H1 (cell line): ENCODE measurements at regions not wholly inside any gene's neighbourhood (a gene's known extent, or its start where the extent isn't known, plus 50 kb on each side); places are given as distances from the start of the nearest gene placed in this dataset.

Experiments
- CTCF ChIA-PET: fragments of 300-600 bp; sonication (Branson Sonifier 250); formaldehyde crosslinking; loops from one replicate; lab custom pipeline; 2021; ENCODE audit not compliant: partially characterized antibody; lab: Charles Lee
- POLR2A ChIA-PET: fragments of 300-600 bp; sonication (Branson Sonifier 250); formaldehyde crosslinking; loops from one replicate; lab custom pipeline; 2021; ENCODE audit warnings: inconsistent platforms; ENCODE audit not compliant: partially characterized antibody; lab: Charles Lee
- DNase-seq, 2 experiments: peaks; one replicate each; pipeline versions ENCODE4 v3.0.0 to v3.0.0-alpha.2; 2010 to 2022; ENCODE audit warnings: low spot score in 2 of 2, low read depth in 1 of 2, mixed read lengths in 1 of 2
- FAIRE-seq: peaks from 2 replicates; lab custom pipeline; 2011; peaks lifted over from hg19 to GRCh38; lab: Jason Lieb, UNC
- H2AFZ ChIP-seq: 2 replicates; pipeline ENCODE4 v1.8.1; 2012; ENCODE audit warnings: low read length, inconsistent platforms
- H2AK5ac ChIP-seq: 2 replicates; pipeline ENCODE4 v1.6.1; 2013; ENCODE audit warnings: low read depth, low read length
- H2BK120ac ChIP-seq: replicated peaks from 2 replicates; pipeline ENCODE3; 2013; ENCODE audit warnings: low read depth, low read length, inconsistent platforms
- H2BK12ac ChIP-seq: 2 replicates; pipeline ENCODE4 v1.6.1; 2013; ENCODE audit warnings: low read depth, low read length
- H2BK15ac ChIP-seq: 2 replicates; pipeline ENCODE4 v1.6.1; 2013; ENCODE audit warnings: low read length
- H2BK20ac ChIP-seq: 2 replicates; pipeline ENCODE4 v1.6.1; 2013; ENCODE audit warnings: low read length
- H2BK5ac ChIP-seq: 2 replicates; pipeline ENCODE4 v1.6.1; 2013; ENCODE audit warnings: low read depth, low read length
- H3K14ac ChIP-seq: 2 replicates; pipeline ENCODE4 v1.6.1; 2013; ENCODE audit warnings: inconsistent platforms; ENCODE audit not compliant: insufficient read length
- H3K18ac ChIP-seq: 2 replicates; pipeline ENCODE4 v1.6.1; 2013; ENCODE audit warnings: low read length; ENCODE audit errors: extremely low read depth
- H3K23ac ChIP-seq: 2 replicates; pipeline ENCODE4 v1.6.1; 2013; ENCODE audit warnings: inconsistent platforms; ENCODE audit not compliant: insufficient read length
- H3K23me2 ChIP-seq: 2 replicates; pipeline ENCODE4 v1.6.1; 2013; ENCODE audit warnings: low read depth, low read length
- H3K27ac ChIP-seq: 2 replicates; pipeline ENCODE4 v1.6.1; 2011; ENCODE audit warnings: low read depth, low read length, inconsistent platforms
- H3K27me3 ChIP-seq, 4 experiments: replicated peaks in 1 of 4; 1 replicate in 1 of 4; 2 replicates in 3 of 4; pipeline versions ENCODE4 v1.6.1 to v1.8.1; 2011 to 2013; ENCODE audit warnings: low read length in 3 of 4, mild to moderate bottlenecking in 3 of 4, inconsistent platforms in 2 of 4, mixed read lengths in 2 of 4, moderate library complexity in 1 of 4; ENCODE audit not compliant: control insufficient read depth in 3 of 4, insufficient read depth in 3 of 4; ENCODE audit errors: extremely low read depth in 1 of 4
- H3K36me3 ChIP-seq, 4 experiments: 2 replicates each; pipeline versions ENCODE4 v1.6.1 to v1.8.1; 2011 to 2013; ENCODE audit warnings: mild to moderate bottlenecking in 4 of 4, low read length in 3 of 4, moderate library complexity in 2 of 4, control low read depth in 1 of 4, inconsistent platforms in 1 of 4; ENCODE audit not compliant: insufficient read depth in 4 of 4, control insufficient read depth in 2 of 4
- H3K4ac ChIP-seq: replicated peaks from 2 replicates; pipeline ENCODE3; 2013; ENCODE audit warnings: low read length, low read depth, mixed read lengths, inconsistent platforms; ENCODE audit not compliant: insufficient read length
- H3K4me1 ChIP-seq, 4 experiments: replicated peaks in 1 of 4; 1 replicate in 1 of 4; 2 replicates in 3 of 4; pipeline versions ENCODE4 v1.6.1 to v1.8.1; 2011 to 2013; ENCODE audit warnings: low read length in 3 of 4, inconsistent platforms in 2 of 4, mixed read lengths in 1 of 4; ENCODE audit not compliant: insufficient read depth in 4 of 4, control insufficient read depth in 3 of 4
- H3K4me2 ChIP-seq, 2 experiments: 2 replicates each; pipeline versions ENCODE4 v1.6.1 to v1.8.1; 2011 to 2013; ENCODE audit warnings: low read depth in 2 of 2, low read length in 2 of 2, control low read depth in 1 of 2, inconsistent platforms in 1 of 2, mild to moderate bottlenecking in 1 of 2; ENCODE audit not compliant: insufficient read depth in 1 of 2
- H3K4me3 ChIP-seq, 4 experiments: fragments of 200-600, 300-600 bp in 1 of 4; sonication (generic), shearing (Covaris generic), sonication (Bioruptor Twin) in 1 of 4; 2 replicates each; pipeline versions ENCODE4 v1.5.1 to v1.8.1; 2011 to 2016; ENCODE audit warnings: low read length in 4 of 4, low read depth in 3 of 4, control low read depth in 2 of 4, inconsistent platforms in 2 of 4, mild to moderate bottlenecking in 2 of 4, mixed read lengths in 1 of 4, moderate library complexity in 1 of 4; ENCODE audit not compliant: insufficient read depth in 2 of 4; ENCODE audit errors: extremely low read depth in 1 of 4
- H3K56ac ChIP-seq: replicated peaks from 2 replicates; pipeline ENCODE3; 2013; ENCODE audit warnings: low read depth, mild to moderate bottlenecking, mixed read lengths, low read length, inconsistent platforms; ENCODE audit not compliant: insufficient read length
- H3K79me1 ChIP-seq: 2 replicates; pipeline ENCODE4 v1.6.1; 2013; ENCODE audit warnings: low read depth, low read length, control low read depth
- H3K79me2 ChIP-seq, 2 experiments: 2 replicates each; pipeline versions ENCODE4 v1.6.1 to v1.8.1; 2012 to 2013; ENCODE audit warnings: low read length in 2 of 2, mild to moderate bottlenecking in 2 of 2, inconsistent platforms in 1 of 2; ENCODE audit not compliant: insufficient read depth in 2 of 2, control insufficient read depth in 1 of 2
- H3K9ac ChIP-seq, 4 experiments: replicated peaks in 1 of 4; 1 replicate in 1 of 4; 2 replicates in 3 of 4; pipeline versions ENCODE4 v1.6.1 to v1.8.1; 2011 to 2013; ENCODE audit warnings: low read depth in 3 of 4, low read length in 3 of 4, control low read depth in 2 of 4, mild to moderate bottlenecking in 2 of 4, moderate library complexity in 2 of 4, inconsistent platforms in 1 of 4; ENCODE audit errors: extremely low read depth in 1 of 4
- H3K9me3 ChIP-seq, 2 experiments: 2 replicates each; pipeline versions ENCODE4 v1.6.1 to v1.8.1; 2012 to 2013; ENCODE audit warnings: mild to moderate bottlenecking in 2 of 2, moderate library complexity in 2 of 2, control low read depth in 1 of 2, inconsistent platforms in 1 of 2, low read depth in 1 of 2, low read length in 1 of 2, mixed read lengths in 1 of 2; ENCODE audit not compliant: insufficient read depth in 2 of 2
- H4K20me1 ChIP-seq, 2 experiments: replicated peaks in 1 of 2; 2 replicates each; pipeline versions ENCODE3 to v1.8.1; 2011 to 2013; ENCODE audit warnings: inconsistent platforms in 2 of 2, low read length in 2 of 2, mild to moderate bottlenecking in 1 of 2; ENCODE audit not compliant: insufficient read depth in 2 of 2, control insufficient read depth in 1 of 2
- H4K5ac ChIP-seq: 2 replicates; pipeline ENCODE4 v1.6.1; 2013; ENCODE audit warnings: low read length, low read depth, mixed read lengths, inconsistent platforms; ENCODE audit not compliant: insufficient read length
- H4K8ac ChIP-seq: 2 replicates; pipeline ENCODE4 v1.8.0; 2013; ENCODE audit warnings: mild to moderate bottlenecking, moderate library complexity, low read length, inconsistent platforms; ENCODE audit not compliant: insufficient read depth; ENCODE audit errors: extremely low read depth
- H4K91ac ChIP-seq: replicated peaks from 2 replicates; pipeline ENCODE3; 2013; ENCODE audit warnings: low read length, mixed read lengths, inconsistent platforms; ENCODE audit not compliant: insufficient read length
- ASH2L ChIP-seq: fragments of 200-600, 300-600 bp; sonication (generic); IDR thresholded peaks from one replicate; pipeline ENCODE4 v1.7.1; 2017; ENCODE audit warnings: low read length
- ATF3 ChIP-seq: IDR thresholded peaks from 2 replicates; pipeline ENCODE4 v1.6.1; 2011; ENCODE audit warnings: low read depth, mild to moderate bottlenecking, low read length; ENCODE audit not compliant: insufficient read depth
- BACH1 ChIP-seq: IDR thresholded peaks from 2 replicates; pipeline ENCODE4 v1.6.1; 2012; ENCODE audit warnings: low read length, improper control_type of control experiment
- E2F6 ChIP-seq: IDR thresholded peaks from 2 replicates; pipeline ENCODE4 v1.6.1; 2012; ENCODE audit warnings: inconsistent platforms
- GTF2F1 ChIP-seq: IDR thresholded peaks from 2 replicates; pipeline ENCODE4 v1.6.1; 2012; ENCODE audit warnings: low read depth, low read length, improper control_type of control experiment, borderline replicate concordance
- KDM5A ChIP-seq: fragments of 200-600 bp; IDR thresholded peaks from 2 replicates; pipeline ENCODE4 v1.7.1; 2012; ENCODE audit warnings: mild to moderate bottlenecking, low read length, inconsistent platforms, mixed read lengths
- POLR2AphosphoS5 ChIP-seq: IDR thresholded peaks from 2 replicates; pipeline ENCODE4 v1.6.1; 2011; ENCODE audit warnings: low read depth, low read length
- RBBP5 ChIP-seq: IDR thresholded peaks from 2 replicates; pipeline ENCODE4 v1.7.1; 2012; ENCODE audit warnings: low read depth, mild to moderate bottlenecking, inconsistent platforms, low read length, moderate library complexity, borderline replicate concordance
- SAP30 ChIP-seq: fragments of 300-600 bp; sonication (generic); IDR thresholded peaks from 2 replicates; pipeline ENCODE4 v1.7.1; 2012; ENCODE audit warnings: low read length, moderate library complexity, mild to moderate bottlenecking, inconsistent platforms; ENCODE audit not compliant: insufficient read depth, insufficient replicate concordance
- SIX5 ChIP-seq: IDR thresholded peaks from 2 replicates; pipeline ENCODE4 v1.6.1; 2011; ENCODE audit warnings: mild to moderate bottlenecking, low read depth, low read length
- SP2 ChIP-seq: IDR thresholded peaks from 2 replicates; pipeline ENCODE4 v1.6.1; 2012; ENCODE audit warnings: mild to moderate bottlenecking, low read length, inconsistent platforms
- TAF7 ChIP-seq: optimal IDR thresholded peaks from 2 replicates; pipeline ENCODE3; 2011; ENCODE audit warnings: low read depth, mild to moderate bottlenecking, inconsistent platforms, low read length, moderate library complexity, borderline replicate concordance
- TBP ChIP-seq: IDR thresholded peaks from 2 replicates; pipeline ENCODE4 v1.6.1; 2011; ENCODE audit warnings: low read depth, low read length, improper control_type of control experiment
- ZNF274 ChIP-seq: IDR thresholded peaks from 2 replicates; pipeline ENCODE4 v1.7.0; 2012; ENCODE audit warnings: low read length, borderline replicate concordance; ENCODE audit errors: extremely low read depth
- WGBS, 2 experiments: shearing (Covaris generic) in 1 of 2; methylation state at CpG; one replicate each; pipeline versions ENCODE4 v1.1.6 to v1.1.7; 2013 to 2015; ENCODE audit warnings: low lambda C conversion rate in 2 of 2, mixed read lengths in 2 of 2, inconsistent platforms in 1 of 2, low coverage in 1 of 2, missing lambda C conversion rate in 1 of 2; ENCODE audit not compliant: insufficient replicate concordance in 2 of 2, insufficient coverage in 1 of 2, insufficient read length in 1 of 2; ENCODE audit errors: extremely low coverage in 1 of 2, missing lambda C conversion rate in 1 of 2; 5-methylcytosine and 5-hydroxymethylcytosine counted together

- FAIRE-seq (no peak), DNase-seq (no peak)
- no peaks in the 10 kb centered on the region for H3K79me2 ChIP-seq
- ChIA-PET CTCF (no interaction called here), POLR2A (no interaction called here)
- H3K9me3 ChIP-seq = no peaks in the 10 kb centered on the region
- no peak overlapping the region for H3K4me3 ChIP-seq
- H3K14ac ChIP-seq = no peak overlapping the region
- H3K4me2 ChIP-seq = no peak overlapping the region
- H3K18ac ChIP-seq = no peak overlapping the region
- whole genome bisulfite sequencing, 2 experiments = 88% methylated on average over 4 of the region's 4 CpGs; no CpG with 5 or more reads in 1 of the 2 experiments
- H3K27me3 ChIP-seq = no peaks in the 10 kb centered on the region
- H3K4me1 ChIP-seq = no peaks in the 10 kb centered on the region
- H3K56ac ChIP-seq = no peak overlapping the region
- H3K4ac ChIP-seq = no peak overlapping the region
- no peak overlapping the region for H2BK20ac ChIP-seq
- no peaks in the 10 kb centered on the region for H3K79me1 ChIP-seq
- no peak overlapping the region for H2BK5ac ChIP-seq
- H3K36me3 ChIP-seq = no peaks in the 10 kb centered on the region
- no peak overlapping the region for H3K9ac ChIP-seq
- H2AK5ac ChIP-seq = no peak overlapping the region
- no peak overlapping the region for H2BK15ac ChIP-seq
- no peak overlapping the region for H2BK12ac ChIP-seq
- no peak overlapping the region for H2AFZ ChIP-seq
- no peak overlapping the region for H3K23ac ChIP-seq
- H4K91ac ChIP-seq = no peak overlapping the region
- H3K23me2 ChIP-seq = no peaks in the 10 kb centered on the region
- H3K27ac ChIP-seq = no peak overlapping the region
- TF ChIP-seq BACH1 = no peak
- no peak for TF ChIP-seq KDM5A
- TF ChIP-seq SP2 = no peak
- TF ChIP-seq SAP30 = no peak
- TF ChIP-seq ATF3 = no peak
- no peak for TF ChIP-seq E2F6
- TF ChIP-seq ASH2L = no peak
- TF ChIP-seq GTF2F1 = no peak
- no peak for TF ChIP-seq TAF7
- no peak for TF ChIP-seq SIX5
- TF ChIP-seq RBBP5 = no peak
- no peak for TF ChIP-seq POLR2AphosphoS5
- no peak for TF ChIP-seq TBP
- no peak for TF ChIP-seq ZNF274
- no peak overlapping the region for H2BK120ac ChIP-seq
- H4K20me1 ChIP-seq = no peaks in the 10 kb centered on the region
- no peak overlapping the region for H4K8ac ChIP-seq
- H4K5ac ChIP-seq = no peak overlapping the region
Measured at GRCh38 chr4:83929550-83929949, 393.6 kb downstream of the GPAT3 start.
